Trophoblast cell (in vitro differentiated cells and primary cell): ENCODE measurements at regions not wholly inside any gene's neighbourhood (a gene's known extent, or its start where the extent isn't known, plus 50 kb on each side); places are given as distances from the start of the nearest gene placed in this dataset.

ENCODE experiments used
- DNase-seq, 2 donors: peaks; one replicate each; pipeline ENCODE4 v3.0.0-alpha.2; 2016
- H2AFZ ChIP-seq: 2 replicates; pipeline ENCODE4 v1.6.1; 2013; ENCODE audit warnings: low read length, moderate library complexity, mild to moderate bottlenecking; ENCODE audit not compliant: insufficient read depth, poor library complexity
- H2AK5ac ChIP-seq: 2 replicates; pipeline ENCODE4 v1.6.1; 2013; ENCODE audit warnings: mild to moderate bottlenecking, low read length
- H2BK120ac ChIP-seq: 2 replicates; pipeline ENCODE4 v1.6.1; 2013; ENCODE audit warnings: low read length, mild to moderate bottlenecking, moderate library complexity; ENCODE audit not compliant: insufficient read depth, poor library complexity
- H2BK12ac ChIP-seq: 2 replicates; pipeline ENCODE4 v1.6.1; 2013; ENCODE audit warnings: mild to moderate bottlenecking, low read length, moderate library complexity
- H2BK5ac ChIP-seq: 2 replicates; pipeline ENCODE4 v1.6.1; 2013; ENCODE audit warnings: low read length, low read depth, moderate library complexity, mild to moderate bottlenecking; ENCODE audit not compliant: poor library complexity
- H3K14ac ChIP-seq: 2 replicates; pipeline ENCODE4 v1.6.1; 2013; ENCODE audit warnings: mild to moderate bottlenecking, low read length
- H3K18ac ChIP-seq: 2 replicates; pipeline ENCODE4 v1.6.1; 2013; ENCODE audit warnings: mild to moderate bottlenecking, low read length
- H3K23ac ChIP-seq: 2 replicates; pipeline ENCODE4 v1.6.1; 2013; ENCODE audit warnings: low read length
- H3K27ac ChIP-seq: 2 replicates; pipeline ENCODE4 v1.5.1; 2013; ENCODE audit warnings: low read depth, mild to moderate bottlenecking, inconsistent platforms, low read length, moderate library complexity
- H3K27me3 ChIP-seq: 2 replicates; pipeline ENCODE4 v1.6.1; 2013; ENCODE audit warnings: inconsistent platforms, mild to moderate bottlenecking, low read length, moderate library complexity; ENCODE audit not compliant: insufficient read depth
- H3K36me3 ChIP-seq, 2 experiments: 1 replicate in 1 of 2; 2 replicates in 1 of 2; pipeline ENCODE4 v1.6.1; 2013; ENCODE audit warnings: low read length in 2 of 2, mild to moderate bottlenecking in 2 of 2, moderate library complexity in 1 of 2; ENCODE audit not compliant: insufficient read depth in 2 of 2, control insufficient read depth in 1 of 2
- H3K4ac ChIP-seq: 2 replicates; pipeline ENCODE4 v1.6.1; 2013; ENCODE audit warnings: low read depth, mild to moderate bottlenecking, low read length, moderate library complexity
- H3K4me1 ChIP-seq, 2 experiments: 1 replicate in 1 of 2; 2 replicates in 1 of 2; pipeline ENCODE4 v1.6.1; 2013; ENCODE audit warnings: low read length in 2 of 2, mild to moderate bottlenecking in 2 of 2, moderate library complexity in 1 of 2; ENCODE audit not compliant: insufficient read depth in 2 of 2, control insufficient read depth in 1 of 2
- H3K4me2 ChIP-seq: 2 replicates; pipeline ENCODE4 v1.6.1; 2013; ENCODE audit warnings: inconsistent platforms, mild to moderate bottlenecking, low read length, moderate library complexity
- H3K4me3 ChIP-seq: 2 replicates; pipeline ENCODE4 v1.5.1; 2013; ENCODE audit warnings: mild to moderate bottlenecking, low read depth, low read length, inconsistent platforms
- H3K79me1 ChIP-seq: one replicate; pipeline ENCODE4 v1.6.1; 2013; ENCODE audit warnings: low read length
- H3K79me2 ChIP-seq: 2 replicates; pipeline ENCODE4 v1.6.1; 2013; ENCODE audit warnings: low read length, mild to moderate bottlenecking; ENCODE audit not compliant: control insufficient read depth, insufficient read depth, poor library complexity
- H3K9ac ChIP-seq: 2 replicates; pipeline ENCODE4 v1.6.1; 2013; ENCODE audit warnings: mild to moderate bottlenecking, low read length
- H3K9me3 ChIP-seq: 2 replicates; pipeline ENCODE4 v1.6.1; 2013; ENCODE audit warnings: low read depth, mild to moderate bottlenecking, control low read depth, inconsistent platforms, low read length; ENCODE audit not compliant: insufficient read depth
- H4K12ac ChIP-seq: 2 replicates; pipeline ENCODE4 v1.6.1; 2013; ENCODE audit warnings: low read depth, mild to moderate bottlenecking, low read length, moderate library complexity
- H4K8ac ChIP-seq: 2 replicates; pipeline ENCODE4 v1.6.1; 2013; ENCODE audit warnings: low read depth, mild to moderate bottlenecking, low read length, moderate library complexity
- H4K91ac ChIP-seq: one replicate; pipeline ENCODE4 v1.6.1; 2013; ENCODE audit warnings: low read depth, mild to moderate bottlenecking, low read length, moderate library complexity
- WGBS: extraction: QIAGEN DNeasy Blood & Tissue Kit; methylation state at CpG from one replicate; pipeline ENCODE4 v1.1.7; 2013; ENCODE audit warnings: missing lambda C conversion rate; ENCODE audit not compliant: insufficient read length, insufficient coverage; ENCODE audit errors: extremely low coverage; 5-methylcytosine and 5-hydroxymethylcytosine counted together

GRCh38 chr4:81527709-81528108, 56.0 kb upstream of the RASGEF1B start:
- DNase-seq, result no peak
- H2AFZ ChIP-seq, result no peak overlapping the region
- H2BK120ac ChIP-seq, result no peak overlapping the region
- H3K9me3 ChIP-seq, result peaks cover 2% of the 10 kb centered on the region
- no peak overlapping the region for H3K14ac ChIP-seq
- no peaks in the 10 kb centered on the region for H3K36me3 ChIP-seq
- no peak overlapping the region for H3K9ac ChIP-seq
- no peak overlapping the region for H4K12ac ChIP-seq
- H2BK5ac ChIP-seq, result no peak overlapping the region
- H3K18ac ChIP-seq, result no peak overlapping the region
- peaks cover 0 to 3% of the 10 kb centered on the region in 2 experiments for H3K4me1 ChIP-seq
- H2BK12ac ChIP-seq, result no peak overlapping the region
- no CpG with 5 or more reads among the region's 1 CpG for WGBS
- no peak overlapping the region for H3K4me2 ChIP-seq
- no peak overlapping the region for H2AK5ac ChIP-seq
- no peak overlapping the region for H3K4me3 ChIP-seq
- H3K79me2 ChIP-seq, result no peaks in the 10 kb centered on the region
- no peaks in the 10 kb centered on the region for H3K79me1 ChIP-seq
- H4K91ac ChIP-seq, result no peak overlapping the region
- H3K27ac ChIP-seq, result no peak overlapping the region
- H3K4ac ChIP-seq, result no peak overlapping the region
- no peaks in the 10 kb centered on the region for H3K27me3 ChIP-seq
- no peak overlapping the region for H3K23ac ChIP-seq
- no peak overlapping the region for H4K8ac ChIP-seq

DNA sequence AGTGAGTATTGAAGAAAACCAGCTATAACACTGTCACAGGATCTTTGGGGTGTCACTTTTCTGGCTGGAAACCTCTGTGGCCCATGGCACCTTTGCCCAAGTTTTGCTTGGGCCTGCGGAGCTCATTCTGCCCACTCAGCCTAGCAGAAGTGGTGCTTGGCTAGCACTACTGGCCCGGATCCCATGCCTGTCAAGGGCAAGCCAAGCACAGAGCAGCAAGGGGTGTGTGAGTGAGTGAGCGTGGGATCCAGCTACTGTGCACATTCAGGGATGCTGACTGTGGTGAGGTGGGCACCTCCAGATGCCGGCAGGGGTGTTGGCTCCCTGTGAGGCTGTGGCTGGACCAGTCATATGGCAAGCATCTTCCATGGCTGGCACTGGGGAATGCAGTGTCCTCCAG, 55.4 kb upstream of the RASGEF1B start:
- no peak for DNase-seq
- no peaks in the 10 kb centered on the region for H3K79me1 ChIP-seq
- no peak overlapping the region for H3K4ac ChIP-seq
- H4K91ac ChIP-seq, result no peak overlapping the region
- H4K8ac ChIP-seq, result no peak overlapping the region
- WGBS, result no CpG with 5 or more reads among the region's 4 CpGs
- no peak overlapping the region for H3K23ac ChIP-seq
- no peak overlapping the region for H3K9ac ChIP-seq
- H3K27me3 ChIP-seq, result no peaks in the 10 kb centered on the region
- H2BK5ac ChIP-seq, result no peak overlapping the region
- H3K4me1 ChIP-seq, result peaks cover 0 to 3% of the 10 kb centered on the region in 2 experiments
- H3K27ac ChIP-seq, result no peak overlapping the region
- H2BK120ac ChIP-seq, result no peak overlapping the region
- H3K9me3 ChIP-seq, result peaks cover 2% of the 10 kb centered on the region
- H3K14ac ChIP-seq, result no peak overlapping the region
- no peak overlapping the region for H2BK12ac ChIP-seq
- H3K18ac ChIP-seq, result no peak overlapping the region
- no peaks in the 10 kb centered on the region for H3K79me2 ChIP-seq
- no peak overlapping the region for H3K4me2 ChIP-seq
- H3K4me3 ChIP-seq, result no peak overlapping the region
- no peak overlapping the region for H2AFZ ChIP-seq
- no peak overlapping the region for H2AK5ac ChIP-seq
- no peaks in the 10 kb centered on the region for H3K36me3 ChIP-seq
- H4K12ac ChIP-seq, result no peak overlapping the region

GRCh38 chr4:81526706-81527105, 55.0 kb upstream of the RASGEF1B start:
- H2BK12ac ChIP-seq, result no peak overlapping the region
- H3K79me1 ChIP-seq, result no peaks in the 10 kb centered on the region
- no peak overlapping the region for H2AFZ ChIP-seq
- H4K12ac ChIP-seq, result no peak overlapping the region
- H3K27me3 ChIP-seq, result no peaks in the 10 kb centered on the region
- no peak overlapping the region for H3K23ac ChIP-seq
- H2AK5ac ChIP-seq, result no peak overlapping the region
- no peak overlapping the region for H3K4me3 ChIP-seq
- peaks cover 0 to 3% of the 10 kb centered on the region in 2 experiments for H3K4me1 ChIP-seq
- H3K4ac ChIP-seq, result no peak overlapping the region
- H2BK120ac ChIP-seq, result no peak overlapping the region
- H3K9ac ChIP-seq, result no peak overlapping the region
- no peak overlapping the region for H2BK5ac ChIP-seq
- no peak overlapping the region for H3K27ac ChIP-seq
- H3K36me3 ChIP-seq, result no peaks in the 10 kb centered on the region
- peaks cover 2% of the 10 kb centered on the region for H3K9me3 ChIP-seq
- H4K8ac ChIP-seq, result no peak overlapping the region
- no peak overlapping the region for H3K14ac ChIP-seq
- no peak overlapping the region for H4K91ac ChIP-seq
- no peak overlapping the region for H3K4me2 ChIP-seq
- no peak for DNase-seq
- H3K79me2 ChIP-seq, result no peaks in the 10 kb centered on the region
- WGBS, result no CpG with 5 or more reads among the region's 2 CpGs
- no peak overlapping the region for H3K18ac ChIP-seq

GRCh38 chr4:81523672-81524327, 52.1 kb upstream of the RASGEF1B start:
- H3K18ac ChIP-seq, result no peak overlapping the region
- no peak overlapping the region for H4K91ac ChIP-seq
- H2AFZ ChIP-seq, result no peak overlapping the region
- H4K8ac ChIP-seq, result no peak overlapping the region
- no peak overlapping the region for H2BK120ac ChIP-seq
- no peaks in the 10 kb centered on the region for H3K27me3 ChIP-seq
- H3K14ac ChIP-seq, result no peak overlapping the region
- no peak overlapping the region for H4K12ac ChIP-seq
- DNase-seq, result no peak
- H3K79me1 ChIP-seq, result no peaks in the 10 kb centered on the region
- no peak overlapping the region for H2BK5ac ChIP-seq
- no peak overlapping the region for H3K4me3 ChIP-seq
- no peak overlapping the region for H3K4ac ChIP-seq
- no CpG with 5 or more reads among the region's 2 CpGs for WGBS
- peaks cover 0 to 3% of the 10 kb centered on the region in 2 experiments for H3K4me1 ChIP-seq
- no peak overlapping the region for H2AK5ac ChIP-seq
- H3K36me3 ChIP-seq, result no peaks in the 10 kb centered on the region
- no peak overlapping the region for H3K9ac ChIP-seq
- no peak overlapping the region for H3K27ac ChIP-seq
- peaks cover 2% of the 10 kb centered on the region for H3K9me3 ChIP-seq
- H3K79me2 ChIP-seq, result no peaks in the 10 kb centered on the region
- H2BK12ac ChIP-seq, result no peak overlapping the region
- H3K4me2 ChIP-seq, result no peak overlapping the region
- no peak overlapping the region for H3K23ac ChIP-seq
